ENCODE measurements at regions not wholly inside any gene's neighbourhood (a gene's known extent, or its start where the extent isn't known, plus 50 kb on each side); places are given as distances from the start of the nearest gene placed in this dataset.
"Not testable (repeated sequence)": the region's sequence is repeated elsewhere in the genome, so short reads cannot be mapped to it uniquely, and the experiment has no call there.

GRCh38 chr22:22372086-22372485, 127.5 kb downstream of the VPREB1 start:
- DNase-seq (ENCODE audit: low spot score) = no peak

GRCh38 chr22:22374163-22374562, 129.6 kb downstream of the VPREB1 start:
- no peak for DNase-seq (ENCODE audit: low spot score)

GRCh38 chr22:22374579-22374978, 130.0 kb downstream of the VPREB1 start:
- no peak for DNase-seq (ENCODE audit: low spot score)

- DNase-seq (ENCODE audit: low spot score) = no peak
Observed at GRCh38 chr22:22375576-22376351, 131.2 kb downstream of the VPREB1 start.

GRCh38 chr22:22376352-22376706, 131.7 kb downstream of the VPREB1 start:
- no peak for DNase-seq (ENCODE audit: low spot score)

- DNase-seq (ENCODE audit: low spot score) = not testable (repeated sequence)
Observed at GRCh38 chr22:22376884-22377283, 131.7 kb downstream of the ZNF280B start.

GRCh38 chr22:22377335-22377734, 131.2 kb downstream of the ZNF280B start:
- DNase-seq (ENCODE audit: low spot score) = no peak

- DNase-seq (ENCODE audit: low spot score) = no peak
Observed at GRCh38 chr22:22378446-22379415, 129.8 kb downstream of the ZNF280B start.

- no peak for DNase-seq (ENCODE audit: low spot score)
Observed at GRCh38 chr22:22380098-22381030, 128.2 kb downstream of the ZNF280B start.

GRCh38 chr22:22381292-22381691, 127.2 kb downstream of the ZNF280B start:
- DNase-seq (ENCODE audit: low spot score) = not testable (repeated sequence)

- DNase-seq (ENCODE audit: low spot score) = no peak
Observed at GRCh38 chr22:22384267-22384666, 124.3 kb downstream of the ZNF280B start.

GRCh38 chr22:22384668-22385244, 123.8 kb downstream of the ZNF280B start:
- DNase-seq (ENCODE audit: low spot score) = no peak

- no peak for DNase-seq (ENCODE audit: low spot score)
Observed at GRCh38 chr22:22386602-22387385, 121.7 kb downstream of the ZNF280B start.

GRCh38 chr22:22387386-22387736, 121.2 kb downstream of the ZNF280B start:
- DNase-seq (ENCODE audit: low spot score) = no peak

GRCh38 chr22:22388090-22388489, 120.5 kb downstream of the ZNF280B start:
- DNase-seq (ENCODE audit: low spot score) = no peak

- no peak for DNase-seq (ENCODE audit: low spot score)
Observed at GRCh38 chr22:22388494-22388893, 120.0 kb downstream of the ZNF280B start.

GRCh38 chr22:22389467-22389866, 119.1 kb downstream of the ZNF280B start:
- DNase-seq (ENCODE audit: low spot score) = no peak

- no peak for DNase-seq (ENCODE audit: low spot score)
Observed at GRCh38 chr22:22390989-22391388, 117.6 kb downstream of the ZNF280B start.

- no peak for DNase-seq (ENCODE audit: low spot score)
Observed at GRCh38 chr22:22391543-22391942, 117.0 kb downstream of the ZNF280B start.

GRCh38 chr22:22392131-22392530, 116.4 kb downstream of the ZNF280B start:
- no peak for DNase-seq (ENCODE audit: low spot score)

- DNase-seq (ENCODE audit: low spot score) = no peak
Observed at GRCh38 chr22:22394591-22394990, 114.0 kb downstream of the ZNF280B start.

Data from cerebellar cortex (tissue), 1 donor.